PC-9 (cell line): ENCODE measurements at regions not wholly inside any gene's neighbourhood (a gene's known extent, or its start where the extent isn't known, plus 50 kb on each side); places are given as distances from the start of the nearest gene placed in this dataset.

Experiments used
- BruUV-seq: library from RNA; stranded (reverse); fragments of 400-500 nt; replicated peaks from 2 replicates; lab custom pipeline; 2021; lab: Mats Ljungman, UMichigan
- CTCF ChIA-PET: fragments of 300-600 bp; sonication (Branson Sonifier 250); formaldehyde crosslinking; loops from one replicate; lab custom pipeline; 2022; ENCODE audit warnings: antibody characterized with exemption; lab: Charles Lee
- POLR2A ChIA-PET: fragments of 300-600 bp; sonication (Branson Sonifier 250); formaldehyde crosslinking; loops from one replicate; lab custom pipeline; 2022; ENCODE audit warnings: antibody characterized with exemption; ENCODE audit not compliant: unreplicated experiment; lab: Charles Lee
- DNase-seq, 2 experiments: peaks; one replicate each; pipeline versions ENCODE4 v3.0.0 to v3.0.0-alpha.2; 2015 to 2022; ENCODE audit warnings: mixed read lengths in 1 of 2
- H2AFZ ChIP-seq: fragments of 200-600 bp; sonication (generic); 2 replicates; pipeline ENCODE4 v1.8.1; 2017; ENCODE audit warnings: antibody characterized with exemption
- H3F3A ChIP-seq: fragments of 200-600 bp; sonication (generic); 2 replicates; pipeline ENCODE4 v1.8.1; 2017; ENCODE audit warnings: antibody characterized with exemption, mild to moderate bottlenecking, low read depth; ENCODE audit not compliant: insufficient read depth
- H3K27ac ChIP-seq: fragments of 200-600 bp; sonication (generic); 2 replicates; pipeline ENCODE4 v1.6.1; 2016; ENCODE audit warnings: mixed run types
- H3K27me3 ChIP-seq: fragments of 200-600 bp; sonication (generic); 2 replicates; pipeline ENCODE4 v1.6.1; 2016; ENCODE audit warnings: low read depth, mixed run types; ENCODE audit not compliant: insufficient read depth
- H3K36me3 ChIP-seq: fragments of 200-600 bp; sonication (generic); 2 replicates; pipeline ENCODE4 v1.6.1; 2016; ENCODE audit warnings: low read depth, mixed run types
- H3K4me1 ChIP-seq: fragments of 200-600 bp; sonication (generic); replicated peaks from 2 replicates; pipeline ENCODE4 v1.6.1; 2016; ENCODE audit warnings: mixed run types; ENCODE audit not compliant: insufficient read depth
- H3K4me2 ChIP-seq: fragments of 200-600 bp; sonication (generic); 2 replicates; pipeline ENCODE4 v1.6.1; 2017; ENCODE audit warnings: mixed run types
- H3K4me3 ChIP-seq: fragments of 200-600 bp; sonication (generic); 2 replicates; pipeline ENCODE4 v1.6.1; 2016; ENCODE audit warnings: mixed run types
- H3K79me2 ChIP-seq: fragments of 200-600 bp; sonication (generic); 2 replicates; pipeline ENCODE4 v1.6.1; 2017; ENCODE audit warnings: low read depth, mixed run types
- H3K9me2 ChIP-seq: fragments of 200-600 bp; sonication (generic); 2 replicates; pipeline ENCODE4 v1.8.1; 2017; ENCODE audit warnings: mild to moderate bottlenecking; ENCODE audit not compliant: insufficient read depth
- H3K9me3 ChIP-seq: fragments of 200-600 bp; sonication (generic); 2 replicates; pipeline ENCODE4 v1.8.1; 2016; ENCODE audit warnings: low read depth; ENCODE audit not compliant: insufficient read depth
- H4K20me1 ChIP-seq: fragments of 200-600 bp; sonication (generic); 2 replicates; pipeline ENCODE4 v1.8.1; 2017; ENCODE audit not compliant: insufficient read depth
- EZH2 ChIP-seq: fragments of 200-600 bp; sonication (generic); IDR thresholded peaks from 2 replicates; pipeline ENCODE4 v1.8.0; 2017; ENCODE audit warnings: antibody characterized with exemption, low read depth
- intact Hi-C: fragments of 100-400 bp; cut with micrococcal nuclease; formaldehyde crosslinking; loops from one replicate; pipeline ENCODE4 v1.10.0; 2022; ENCODE audit not compliant: unreplicated experiment
- TF ChIP-seq, protein P1 (sequence below): fragments of 200-600 bp; sonication (generic); conservative IDR thresholded peaks from 2 replicates; pipeline ENCODE4 v1.6.1; 2017; ENCODE audit warnings: mixed run types, antibody characterized with exemption, mild to moderate bottlenecking, moderate library complexity

GRCh38 chr2:70374616-70375015 lies 72.7 kb upstream of the FAM136A start:
- TF ChIP-seq, protein P1, sequence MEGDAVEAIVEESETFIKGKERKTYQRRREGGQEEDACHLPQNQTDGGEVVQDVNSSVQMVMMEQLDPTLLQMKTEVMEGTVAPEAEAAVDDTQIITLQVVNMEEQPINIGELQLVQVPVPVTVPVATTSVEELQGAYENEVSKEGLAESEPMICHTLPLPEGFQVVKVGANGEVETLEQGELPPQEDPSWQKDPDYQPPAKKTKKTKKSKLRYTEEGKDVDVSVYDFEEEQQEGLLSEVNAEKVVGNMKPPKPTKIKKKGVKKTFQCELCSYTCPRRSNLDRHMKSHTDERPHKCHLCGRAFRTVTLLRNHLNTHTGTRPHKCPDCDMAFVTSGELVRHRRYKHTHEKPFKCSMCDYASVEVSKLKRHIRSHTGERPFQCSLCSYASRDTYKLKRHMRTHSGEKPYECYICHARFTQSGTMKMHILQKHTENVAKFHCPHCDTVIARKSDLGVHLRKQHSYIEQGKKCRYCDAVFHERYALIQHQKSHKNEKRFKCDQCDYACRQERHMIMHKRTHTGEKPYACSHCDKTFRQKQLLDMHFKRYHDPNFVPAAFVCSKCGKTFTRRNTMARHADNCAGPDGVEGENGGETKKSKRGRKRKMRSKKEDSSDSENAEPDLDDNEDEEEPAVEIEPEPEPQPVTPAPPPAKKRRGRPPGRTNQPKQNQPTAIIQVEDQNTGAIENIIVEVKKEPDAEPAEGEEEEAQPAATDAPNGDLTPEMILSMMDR = no peak
- TF ChIP-seq EZH2 = no peak
- no peak for DNase-seq
- ChIA-PET CTCF (no interaction called here), POLR2A (no interaction called here)
- H3K27ac ChIP-seq = no peak overlapping the region
- BruUV-seq = no TSS peak
- H4K20me1 ChIP-seq = no peaks in the 10 kb centered on the region
- H3K79me2 ChIP-seq = no peaks in the 10 kb centered on the region
- H3K36me3 ChIP-seq = no peaks in the 10 kb centered on the region
- peaks cover 6% of the 10 kb centered on the region; the same call in 1 of the 2 replicates for H3K9me3 ChIP-seq
- no peak overlapping the region for H3K4me3 ChIP-seq
- intact Hi-C loops = no loop called here
- no peaks in the 10 kb centered on the region for H3K27me3 ChIP-seq
- no peak overlapping the region for H3K4me2 ChIP-seq
- peaks cover 4% of the 10 kb centered on the region; the same call in 1 of the 2 replicates for H3F3A ChIP-seq
- no peak overlapping the region for H2AFZ ChIP-seq
- peaks cover 10% of the 10 kb centered on the region; the same call in 1 of the 2 replicates for H3K4me1 ChIP-seq
- H3K9me2 ChIP-seq = no peaks in the 10 kb centered on the region

GRCh38 chr2:70371753-70372152 lies 69.9 kb upstream of the FAM136A start:
- TF ChIP-seq, protein P1 = no peak
- TF ChIP-seq EZH2 = no peak
- Histone ChIP-seq H3K4me3 (no peak overlapping the region), H3K27ac (peak overlapping the region; percentile 59), H3K36me3 (no peaks in the 10 kb centered on the region), H2AFZ (no peak overlapping the region), H3K4me2 (no peak overlapping the region), H3K4me1 (peaks cover 13% of the 10 kb centered on the region; the same call in 1 of the 2 replicates), H3K27me3 (no peaks in the 10 kb centered on the region), H3K79me2 (no peaks in the 10 kb centered on the region), H4K20me1 (no peaks in the 10 kb centered on the region), H3K9me3 (peaks cover 6% of the 10 kb centered on the region; the same call in 1 of the 2 replicates), H3F3A (0 out of 2 replicates have a peak, but pooled peaks cover 4% of the 10 kb centered on the region), H3K9me2 (no peaks in the 10 kb centered on the region)
- CTCF ChIA-PET = no interaction called here
- peak in 1 of 2 experiments; percentile 72 for DNase-seq
- intact Hi-C loops = no loop called here
- POLR2A ChIA-PET = no interaction called here
- no TSS peak for BruUV-seq

DNA sequence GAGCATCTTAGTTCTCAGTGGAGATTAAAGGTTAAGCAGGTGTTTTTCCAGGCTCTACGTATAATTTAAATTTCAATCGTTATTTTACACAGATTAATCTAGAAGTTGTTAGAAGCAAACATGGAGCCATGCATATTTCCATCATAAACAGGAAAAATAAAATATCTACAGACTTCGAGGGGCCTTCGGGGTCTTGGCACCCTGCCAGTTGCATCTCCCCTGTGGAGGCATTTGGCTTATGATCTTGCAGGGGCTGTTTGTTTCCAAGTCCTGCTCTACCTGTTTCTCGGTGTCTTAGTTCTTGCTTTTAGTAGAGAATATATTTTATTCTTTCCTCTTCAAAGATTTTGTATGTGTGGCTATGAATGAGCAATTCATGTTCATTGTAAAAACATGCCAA lies 67.2 kb upstream of the FAM136A start:
- TF ChIP-seq, protein P1 = no peak
- no peak for TF ChIP-seq EZH2
- ChIA-PET CTCF (no interaction called here), POLR2A (no interaction called here)
- Histone ChIP-seq H3K36me3 (no peaks in the 10 kb centered on the region), H3K9me2 (no peaks in the 10 kb centered on the region), H3K79me2 (no peaks in the 10 kb centered on the region), H3K4me2 (no peak overlapping the region), H3F3A (0 out of 2 replicates have a peak, but pooled peaks cover 4% of the 10 kb centered on the region), H2AFZ (no peak overlapping the region), H3K27ac (no peak overlapping the region), H3K27me3 (no peaks in the 10 kb centered on the region), H4K20me1 (no peaks in the 10 kb centered on the region), H3K9me3 (peaks cover 6% of the 10 kb centered on the region; the same call in 1 of the 2 replicates), H3K4me1 (peaks cover 19% of the 10 kb centered on the region), H3K4me3 (no peak overlapping the region)
- intact Hi-C loops = no loop called here
- DNase-seq = no peak
- BruUV-seq = no TSS peak
